GM12878 (cell line): ENCODE measurements at regions not wholly inside any gene's neighbourhood (a gene's known extent, or its start where the extent isn't known, plus 50 kb on each side); places are given as distances from the start of the nearest gene placed in this dataset.

Experiments used
- ATAC-seq: fragments of 200-7000 bp; cut with Tn5 transposase; 3 replicates; pipeline ENCODE4 v1.9.1; 2020; ENCODE audit warnings: mild to moderate bottlenecking, moderate library complexity
- BruUV-seq: library from RNA; stranded (reverse); fragments of 400-500 nt; replicated peaks from 2 replicates; lab custom pipeline; 2021; lab: Mats Ljungman, UMichigan
- CTCF ChIA-PET: fragments of 300-600 bp; sonication (Branson Sonifier 250); formaldehyde crosslinking; extraction: SDS; loops from one replicate; lab custom pipeline; 2021; ENCODE audit warnings: inconsistent platforms; lab: Yijun Ruan, JAX
- POLR2A ChIA-PET: fragments of 350-600 bp; formaldehyde crosslinking; extraction: SDS; loops from one replicate; lab custom pipeline; 2021; ENCODE audit warnings: inconsistent platforms; lab: Charles Lee
- RAD21 ChIA-PET: fragments of 300-600 bp; sonication (Branson Sonifier 250); formaldehyde crosslinking; loops from one replicate; lab custom pipeline; 2023; ENCODE audit warnings: antibody characterized with exemption; ENCODE audit not compliant: unreplicated experiment; lab: Charles Lee
- SMC1A ChIA-PET: fragments of 300-600 bp; sonication (Branson Sonifier 250); formaldehyde crosslinking; loops from one replicate; lab custom pipeline; 2023; ENCODE audit not compliant: unreplicated experiment, uncharacterized antibody; lab: Charles Lee
- DNase-seq: peaks from one replicate; pipeline ENCODE4 v3.0.0-alpha.2; 2011; ENCODE audit warnings: low read depth, low spot score
- FAIRE-seq: peaks from 3 replicates; lab custom pipeline; 2011; peaks lifted over from hg19 to GRCh38; lab: Jason Lieb, UNC
- H2AFZ ChIP-seq: 2 replicates; pipeline ENCODE4 v1.6.0; 2011; ENCODE audit warnings: low read depth, low read length, control low read depth; ENCODE audit not compliant: control insufficient read depth
- H3K27ac ChIP-seq: 2 replicates; pipeline ENCODE4 v1.5.1; 2011; ENCODE audit warnings: control low read depth; ENCODE audit not compliant: control insufficient read depth, insufficient read depth
- H3K27me3 ChIP-seq, 2 experiments: replicated peaks in 1 of 2; 2 replicates each; pipeline versions ENCODE4 v1.6.0 to v1.6.1; 2011; ENCODE audit warnings: low read length in 1 of 2; ENCODE audit not compliant: control insufficient read depth in 2 of 2, insufficient read depth in 2 of 2
- H3K36me3 ChIP-seq, 2 experiments: 2 replicates each; pipeline ENCODE4 v1.5.1; 2011; ENCODE audit warnings: low read length in 1 of 2; ENCODE audit not compliant: control insufficient read depth in 2 of 2, insufficient read depth in 2 of 2
- H3K4me1 ChIP-seq: 2 replicates; pipeline ENCODE4 v1.6.1; 2011; ENCODE audit warnings: mild to moderate bottlenecking, low read length, moderate library complexity, mixed read lengths; ENCODE audit not compliant: control insufficient read depth, insufficient read depth
- H3K4me2 ChIP-seq: 2 replicates; pipeline ENCODE4 v1.6.0; 2011; ENCODE audit warnings: control low read depth; ENCODE audit not compliant: control insufficient read depth, insufficient read depth
- H3K4me3 ChIP-seq: fragments of 200-600 bp; sonication (generic); 2 replicates; pipeline ENCODE4 v1.5.1; 2016
- H3K79me2 ChIP-seq: 2 replicates; pipeline ENCODE4 v1.6.0; 2011; ENCODE audit warnings: low read length; ENCODE audit not compliant: control insufficient read depth, insufficient read depth
- H3K9ac ChIP-seq: 2 replicates; pipeline ENCODE4 v1.8.0; 2011; ENCODE audit warnings: low read length, control low read depth, mixed read lengths; ENCODE audit not compliant: control insufficient read depth, insufficient read depth
- H3K9me3 ChIP-seq: replicated peaks from 3 replicates; pipeline ENCODE4 v1.5.1; 2011; ENCODE audit warnings: mild to moderate bottlenecking, low read length; ENCODE audit not compliant: control insufficient read depth, insufficient read depth
- H4K20me1 ChIP-seq: 2 replicates; pipeline ENCODE4 v1.6.0; 2011; ENCODE audit not compliant: control insufficient read depth, insufficient read depth
- BRCA1 ChIP-seq: IDR thresholded peaks from 2 replicates; pipeline ENCODE4 v1.6.1; 2011; ENCODE audit warnings: low read depth, low read length, improper control_type of control experiment
- E4F1 ChIP-seq: fragments of 450-650 bp; IDR thresholded peaks from 2 replicates; pipeline ENCODE4 v1.6.1; 2018; ENCODE audit warnings: borderline replicate concordance, mild to moderate bottlenecking; ENCODE audit not compliant: partially characterized antibody
- HSF1 ChIP-seq: fragments of 150-350 bp; IDR thresholded peaks from 2 replicates; pipeline ENCODE4 v1.6.1; 2014; ENCODE audit warnings: mild to moderate bottlenecking, low read depth, low read length
- IRF4 ChIP-seq: IDR thresholded peaks from 2 replicates; pipeline ENCODE4 v1.6.1; 2011; ENCODE audit warnings: low read depth, low read length
- MEF2B ChIP-seq: fragments of 450-650 bp; IDR thresholded peaks from 2 replicates; pipeline ENCODE4 v1.6.1; 2018; ENCODE audit warnings: mild to moderate bottlenecking, moderate library complexity; ENCODE audit not compliant: partially characterized antibody, poor library complexity, severe bottlenecking
- NR2C2 ChIP-seq: IDR thresholded peaks from 2 replicates; pipeline ENCODE4 v1.6.1; 2011; ENCODE audit warnings: borderline replicate concordance, low read depth; ENCODE audit not compliant: control insufficient read depth, insufficient read length
- SPI1 ChIP-seq: IDR thresholded peaks from 2 replicates; pipeline ENCODE4 v1.6.1; 2011; ENCODE audit warnings: low read depth, mild to moderate bottlenecking, low read length, moderate library complexity, borderline replicate concordance; ENCODE audit not compliant: insufficient read depth
- SREBF2 ChIP-seq: IDR thresholded peaks from 2 replicates; pipeline ENCODE4 v1.6.1; 2012; ENCODE audit warnings: mild to moderate bottlenecking, low read length
- ZNF274 ChIP-seq: IDR thresholded peaks from one replicate; pipeline ENCODE4 v1.8.0; 2011; ENCODE audit not compliant: insufficient read length, insufficient read depth
- ZNF687 ChIP-seq: fragments of 450-650 bp; IDR thresholded peaks from 2 replicates; pipeline ENCODE4 v1.6.1; 2017; ENCODE audit warnings: mild to moderate bottlenecking, moderate library complexity
- WGBS: methylation state at CpG from one replicate; pipeline ENCODE4 v1.1.6; 2016; ENCODE audit warnings: low lambda C conversion rate; ENCODE audit not compliant: insufficient replicate concordance, insufficient coverage; ENCODE audit errors: missing lambda C conversion rate; 5-methylcytosine and 5-hydroxymethylcytosine counted together
- in situ Hi-C: fragments of 300-500 bp; cut with MboI; formaldehyde crosslinking; loops from 9 replicates; pipeline ENCODE4 v1.14.3; 2018; ENCODE audit warnings: mixed read lengths
- intact Hi-C: fragments of 100-400 bp; cut with micrococcal nuclease; formaldehyde crosslinking; loops from one replicate; pipeline ENCODE4 v1.14.2; 2022; ENCODE audit not compliant: unreplicated experiment

- TF ChIP-seq ZNF274 (no peak), ZNF687 (no peak), SREBF2 (no peak)
- intact Hi-C loops = no loop called here
- ChIA-PET RAD21 (no interaction called here), SMC1A (no interaction called here), CTCF (no interaction called here), POLR2A (no interaction called here)
- WGBS = 27% methylated on average over 2 of the region's 2 CpGs
- no peak overlapping the region for H3K9ac ChIP-seq
- no peak overlapping the region for H3K4me2 ChIP-seq
- DNase-seq = no peak
- H3K27me3 ChIP-seq = no peaks in the 10 kb centered on the region
- in situ Hi-C loops = no loop called here
- no peaks in the 10 kb centered on the region for H3K4me1 ChIP-seq
- H2AFZ ChIP-seq = no peak overlapping the region
- no peak for FAIRE-seq
- H4K20me1 ChIP-seq = no peaks in the 10 kb centered on the region
- no peak overlapping the region for H3K27ac ChIP-seq
- no peak overlapping the region for H3K4me3 ChIP-seq
- no peaks in the 10 kb centered on the region for H3K79me2 ChIP-seq
- no TSS peak for BruUV-seq
- H3K9me3 ChIP-seq = no peaks in the 10 kb centered on the region
- ATAC-seq = no peak
- no peaks in the 10 kb centered on the region for H3K36me3 ChIP-seq
These were observed 607.5 kb downstream of the PLCL1 start for GRCh38 chr2:198411936-198412335.

GRCh38 chr2:198408171-198408570 is 603.8 kb downstream of the PLCL1 start:
- ChIA-PET SMC1A (no interaction called here), POLR2A (no interaction called here), CTCF (no interaction called here), RAD21 (no interaction called here)
- Histone ChIP-seq H2AFZ (no peak overlapping the region), H3K27me3 (no peaks in the 10 kb centered on the region; a peak in 1 of 4 replicates), H3K4me1 (no peaks in the 10 kb centered on the region), H3K9ac (no peak overlapping the region), H3K4me3 (no peak overlapping the region), H3K79me2 (no peaks in the 10 kb centered on the region), H3K27ac (no peak overlapping the region), H3K4me2 (no peak overlapping the region), H4K20me1 (no peaks in the 10 kb centered on the region), H3K36me3 (no peaks in the 10 kb centered on the region), H3K9me3 (no peaks in the 10 kb centered on the region)
- ATAC-seq = no peak
- no peak for DNase-seq
- no TSS peak for BruUV-seq
- intact Hi-C loops (no loop called here), in situ Hi-C loops (no loop called here)
- 49% methylated on average over 6 of the region's 6 CpGs for WGBS
- FAIRE-seq = no peak
- no peak for TF ChIP-seq HSF1
- TF ChIP-seq MEF2B = no peak
- no peak for TF ChIP-seq E4F1
- TF ChIP-seq IRF4 = no peak
- TF ChIP-seq SPI1 = no peak
- TF ChIP-seq BRCA1 = no peak
- TF ChIP-seq NR2C2 = no peak
